ENCODE measurements at regions not wholly inside any gene's neighbourhood (a gene's known extent, or its start where the extent isn't known, plus 50 kb on each side); places are given as distances from the start of the nearest gene placed in this dataset.
"Not testable (repeated sequence)": the region's sequence is repeated elsewhere in the genome, so short reads cannot be mapped to it uniquely, and the experiment has no call there.

DNA sequence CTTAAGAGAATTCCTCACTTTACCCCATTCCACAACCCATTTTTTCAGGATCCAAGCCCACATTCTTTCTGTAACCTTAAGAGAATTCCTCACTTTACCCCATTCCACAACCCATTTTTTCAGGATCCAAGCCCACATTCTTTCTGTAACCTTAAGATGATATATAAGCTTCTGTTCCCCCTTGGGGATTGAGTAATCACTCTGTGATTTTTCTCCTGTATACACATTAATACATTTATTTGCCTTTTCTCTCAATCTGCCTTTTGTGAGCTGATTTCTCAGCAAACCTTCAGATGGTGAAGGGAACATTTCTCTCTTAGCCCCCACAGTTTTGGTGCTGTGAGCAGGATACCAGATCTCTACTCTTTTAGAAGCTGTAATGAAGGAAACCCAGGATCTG lies 494.1 kb downstream of the TMEM135 start:
- DNase-seq, result not testable (repeated sequence)

DNA sequence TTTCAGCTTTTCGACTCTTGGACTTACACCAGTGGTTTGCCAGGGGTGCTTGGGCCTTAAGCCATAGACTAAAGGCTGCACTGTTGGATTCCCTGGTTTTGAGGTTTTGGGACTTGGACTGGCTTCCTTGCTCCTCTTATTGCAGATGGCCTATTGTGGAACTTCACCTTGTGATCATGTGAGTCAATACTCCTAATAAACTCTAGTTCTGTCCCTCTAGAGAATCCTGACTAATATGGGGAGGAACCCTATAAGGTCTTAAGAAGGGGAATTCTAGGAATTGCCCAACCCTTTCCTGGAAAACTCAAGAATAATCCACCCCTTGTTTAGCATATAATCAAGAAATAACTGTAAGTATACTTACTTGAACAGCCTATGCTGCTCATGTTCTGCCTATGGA lies 491.8 kb downstream of the TMEM135 start:
- no peak for DNase-seq

DNA sequence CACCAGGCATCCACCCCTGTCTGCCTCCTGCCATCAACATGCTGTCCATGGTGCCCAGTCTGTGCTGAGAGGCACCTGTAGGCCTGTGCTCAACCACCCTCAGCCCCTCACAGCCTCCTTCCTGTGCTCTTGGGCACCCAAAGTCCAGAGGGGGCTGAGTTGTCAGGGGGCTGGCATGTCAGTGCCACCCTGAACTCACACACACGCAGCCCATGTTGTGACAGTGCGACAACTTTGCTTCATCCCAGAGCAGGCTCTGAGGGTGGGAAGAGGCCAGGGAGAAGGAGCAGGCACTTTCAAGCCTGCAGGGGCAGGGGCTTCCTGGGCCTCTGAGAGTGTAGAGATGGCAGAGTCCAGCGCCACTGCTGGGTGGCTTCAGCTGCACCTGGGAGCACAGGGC lies 491.0 kb downstream of the TMEM135 start:
- DNase-seq, result no peak

DNA sequence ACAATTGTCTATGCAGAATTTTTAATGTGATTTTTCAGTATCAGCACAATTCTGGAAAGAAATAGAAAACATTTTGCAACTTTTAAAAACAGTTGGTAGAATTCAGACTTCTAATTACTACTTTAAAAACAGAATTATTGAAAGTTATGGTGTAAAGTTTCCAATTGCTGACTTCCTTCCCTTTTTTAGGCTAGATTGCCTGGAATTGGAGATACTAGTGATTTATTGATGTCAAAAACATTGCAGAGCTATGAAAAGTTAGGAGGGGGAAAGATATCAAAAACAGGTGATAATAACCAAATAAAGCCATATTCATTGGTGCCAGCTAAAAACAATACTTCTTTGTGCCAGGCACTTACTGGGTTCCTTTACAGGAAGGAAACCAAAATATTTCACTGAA lies 485.5 kb downstream of the TMEM135 start:
- no peak for DNase-seq

DNA sequence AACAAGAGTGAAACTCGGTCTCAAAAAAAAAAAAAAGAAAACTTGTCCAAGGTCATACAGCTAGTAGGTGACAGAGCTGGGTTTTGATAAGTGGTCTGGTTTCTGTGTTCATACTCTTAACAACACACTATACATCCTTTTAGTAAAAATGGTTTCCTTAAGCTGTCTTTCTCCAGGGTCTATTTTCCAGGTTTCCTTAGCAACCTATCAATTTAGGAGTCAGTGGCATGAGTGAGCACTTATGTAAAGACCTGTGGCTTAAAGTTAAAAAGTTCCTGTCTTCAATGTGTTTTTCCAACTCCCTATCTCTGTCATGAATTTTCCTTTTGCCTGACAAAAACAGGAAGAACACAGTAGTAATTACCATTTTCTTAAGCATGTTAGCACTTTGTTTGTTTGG lies 480.5 kb downstream of the TMEM135 start:
- no peak for DNase-seq

DNA sequence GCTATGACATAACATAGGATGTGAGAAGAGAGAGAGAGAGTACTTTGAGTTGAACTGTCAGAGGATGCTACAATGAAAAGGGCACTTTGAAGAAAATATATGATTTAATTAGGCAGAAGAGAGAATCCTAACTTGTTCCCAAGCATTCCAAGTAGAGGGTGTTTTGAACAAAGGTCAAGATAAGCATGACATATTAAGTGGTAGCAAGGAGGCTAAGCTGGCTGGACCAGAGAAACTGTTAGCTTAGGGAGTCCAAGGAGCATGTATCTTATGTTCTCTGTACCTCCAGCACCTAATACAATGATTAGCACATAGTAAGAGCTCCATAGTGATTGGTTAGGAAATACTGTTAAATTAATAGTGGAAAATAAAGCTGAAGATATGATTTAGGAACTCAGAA lies 479.6 kb downstream of the TMEM135 start:
- no peak for DNase-seq

DNA sequence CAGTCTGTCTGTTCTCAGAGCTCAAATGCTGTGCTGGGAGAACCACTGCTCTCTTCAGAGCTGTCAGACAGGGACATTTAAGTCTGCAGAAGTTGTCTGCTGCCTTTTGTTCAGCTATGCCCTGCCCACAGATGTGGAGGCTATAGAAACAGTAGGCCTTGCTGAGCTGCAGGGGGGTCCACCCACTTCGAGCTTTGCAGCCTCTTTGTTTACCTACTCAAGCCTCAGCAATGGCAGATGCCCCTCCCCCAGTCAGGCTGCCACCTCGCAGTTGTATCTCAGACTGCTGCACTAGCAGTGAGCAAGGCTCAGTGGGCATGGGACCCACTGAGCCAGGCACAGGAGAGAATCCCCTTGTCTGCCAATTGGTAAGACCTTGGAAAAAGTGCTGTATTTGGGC lies 470.0 kb downstream of the TMEM135 start:
- DNase-seq, result not testable (repeated sequence)

DNA sequence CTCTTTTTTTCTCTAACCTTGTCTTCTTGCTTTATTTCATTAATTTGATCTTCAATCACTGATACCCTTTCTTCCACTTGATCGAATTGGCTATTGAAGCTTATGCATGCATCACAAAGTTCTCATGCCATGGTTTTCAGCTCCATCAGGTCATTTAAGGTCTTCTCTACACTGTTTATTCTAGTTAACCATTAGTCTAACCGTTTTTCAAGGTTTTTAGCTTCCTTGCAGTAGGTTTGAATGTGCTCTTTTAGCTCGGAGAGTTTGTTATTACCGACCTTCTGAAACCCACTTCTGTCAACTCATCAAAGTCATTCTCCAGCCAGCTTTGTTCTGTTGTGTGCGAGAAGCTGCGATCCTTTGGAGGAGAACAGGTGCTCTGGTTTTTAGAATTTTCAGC lies 469.2 kb downstream of the TMEM135 start:
- not testable (repeated sequence) for DNase-seq

DNA sequence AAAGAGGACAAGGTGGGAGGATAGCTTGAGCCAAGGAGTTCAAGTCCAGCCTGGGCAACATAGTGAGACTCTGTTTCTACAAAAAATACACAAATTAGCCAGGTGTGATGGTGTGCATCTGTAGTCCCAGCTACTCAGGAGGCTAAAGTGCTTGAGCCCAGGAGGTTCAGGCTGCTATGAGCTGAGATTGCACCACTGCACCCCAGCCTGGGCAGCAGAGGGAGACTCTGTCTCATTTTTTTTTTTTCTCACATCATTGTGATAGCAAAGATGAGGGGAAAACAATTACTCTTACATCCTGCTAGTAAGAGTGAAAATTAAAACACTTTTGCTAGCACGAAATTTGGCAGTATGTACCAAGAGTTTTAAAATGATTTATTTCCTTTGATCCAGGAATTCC lies 463.7 kb downstream of the TMEM135 start:
- no peak for DNase-seq

DNA sequence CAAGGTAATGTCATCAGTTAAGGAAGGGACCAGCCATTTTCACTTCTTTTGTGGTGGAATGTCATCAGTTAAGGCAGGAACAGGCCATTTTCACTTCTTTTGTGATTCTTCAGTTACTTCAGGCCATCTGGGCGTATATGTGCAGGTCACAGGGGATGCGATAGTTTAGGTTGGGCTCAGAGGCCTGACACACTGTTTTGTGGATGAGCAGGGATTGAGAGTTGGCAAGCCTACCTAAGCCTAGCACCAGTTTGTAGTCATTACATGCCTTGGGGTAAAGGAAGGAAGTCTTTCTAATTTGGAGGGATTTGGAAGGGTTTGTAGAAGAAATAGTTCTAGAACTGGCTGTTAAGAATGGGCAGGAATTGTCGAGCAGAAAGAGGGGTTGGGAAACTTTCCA lies 457.2 kb downstream of the TMEM135 start:
- DNase-seq, result not testable (repeated sequence)

DNA sequence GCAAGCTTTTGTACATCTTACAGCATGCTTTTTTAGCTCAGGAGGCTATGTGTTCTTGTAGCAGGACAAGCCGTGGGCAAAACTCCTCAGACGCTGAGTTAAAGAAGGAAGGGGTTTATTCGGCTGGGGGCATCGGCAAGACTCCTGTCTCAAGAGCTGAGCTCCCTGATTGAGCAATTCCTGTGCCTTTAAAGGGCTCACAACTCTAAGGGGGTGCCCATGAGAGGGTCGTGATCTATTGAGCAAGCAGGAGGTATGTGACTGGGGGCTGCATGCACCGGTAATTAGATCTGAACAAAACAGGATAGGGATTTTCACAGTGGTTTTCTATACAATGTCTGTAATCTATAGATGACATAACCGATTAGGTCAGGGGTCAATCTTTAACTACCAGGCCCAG lies 456.3 kb downstream of the TMEM135 start:
- DNase-seq, result not testable (repeated sequence)

DNA sequence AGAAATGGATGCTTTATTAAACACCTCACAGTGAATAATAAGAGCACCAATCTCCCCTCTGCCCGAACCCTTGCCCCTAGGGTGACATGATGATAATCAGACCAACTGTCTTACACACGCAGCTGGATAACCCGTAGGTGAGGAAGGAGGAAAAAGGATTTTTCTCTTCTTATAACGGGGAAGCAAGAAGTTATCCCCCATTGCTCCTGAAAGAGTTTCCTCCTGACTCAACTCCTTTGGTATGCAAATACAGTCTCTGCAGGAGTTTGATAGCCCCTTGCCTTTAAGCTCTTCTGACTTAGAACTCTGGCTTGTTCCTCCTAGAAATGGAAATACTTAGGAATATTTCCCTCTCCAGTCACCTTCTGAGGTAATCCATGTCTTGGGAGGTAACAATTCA lies 455.8 kb downstream of the TMEM135 start:
- DNase-seq, result no peak

DNA sequence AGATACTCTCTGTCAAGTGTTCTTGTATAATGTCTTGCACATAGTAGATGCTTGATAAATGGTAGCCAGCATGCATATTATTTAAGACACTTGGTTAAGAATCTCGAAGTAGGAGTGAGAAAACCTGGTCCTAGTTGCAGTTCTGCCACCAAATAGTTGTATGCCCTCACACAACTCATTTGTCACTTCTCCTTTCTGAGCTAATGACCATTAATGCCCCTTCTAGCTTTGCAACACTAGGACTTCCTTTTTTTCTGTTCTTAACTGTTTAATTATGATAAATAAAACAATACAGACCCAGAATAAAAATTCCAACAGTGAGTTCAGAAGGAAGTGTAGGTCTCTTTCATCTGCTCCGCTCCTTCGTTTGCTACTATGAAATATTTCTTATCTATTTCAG lies 453.6 kb downstream of the TMEM135 start:
- no peak for DNase-seq

DNA sequence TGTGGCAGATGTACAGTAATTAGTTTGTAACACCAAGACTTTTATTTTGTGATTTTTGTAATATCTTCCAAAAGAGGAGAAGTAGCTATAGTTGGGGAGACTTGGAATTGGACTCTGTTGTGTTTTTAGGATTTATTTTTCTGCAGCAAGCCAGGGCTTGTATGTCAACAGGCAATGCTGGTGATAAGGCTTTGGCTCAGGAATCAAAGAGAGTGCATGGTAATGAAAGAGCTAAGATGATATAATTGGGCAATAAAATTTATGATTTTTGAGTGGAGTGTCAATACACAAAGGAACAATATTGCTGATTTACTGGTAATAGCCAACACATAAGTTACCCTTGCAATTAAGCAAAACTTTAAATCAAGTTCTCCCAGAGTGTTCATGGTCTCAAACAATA lies 452.9 kb downstream of the TMEM135 start:
- DNase-seq, result no peak

DNA sequence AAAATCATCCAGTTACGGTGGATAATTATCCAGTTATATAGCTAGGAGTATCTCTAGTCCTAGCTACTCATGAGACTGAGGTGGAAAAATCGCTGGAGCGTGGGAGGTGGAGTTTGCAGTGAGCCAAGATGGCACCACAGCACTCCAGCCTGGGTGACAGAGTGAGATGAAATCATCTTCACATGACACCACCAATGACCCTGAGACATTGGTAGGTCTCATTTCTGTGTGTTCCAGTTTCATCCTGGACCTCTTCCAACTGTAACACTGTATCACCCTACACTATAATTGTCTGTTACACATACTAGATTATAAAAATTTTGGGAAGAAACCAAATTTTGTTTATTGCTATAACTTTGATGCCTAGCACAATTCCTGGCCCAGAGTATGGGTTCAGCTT lies 446.8 kb downstream of the TMEM135 start:
- no peak for DNase-seq

DNA sequence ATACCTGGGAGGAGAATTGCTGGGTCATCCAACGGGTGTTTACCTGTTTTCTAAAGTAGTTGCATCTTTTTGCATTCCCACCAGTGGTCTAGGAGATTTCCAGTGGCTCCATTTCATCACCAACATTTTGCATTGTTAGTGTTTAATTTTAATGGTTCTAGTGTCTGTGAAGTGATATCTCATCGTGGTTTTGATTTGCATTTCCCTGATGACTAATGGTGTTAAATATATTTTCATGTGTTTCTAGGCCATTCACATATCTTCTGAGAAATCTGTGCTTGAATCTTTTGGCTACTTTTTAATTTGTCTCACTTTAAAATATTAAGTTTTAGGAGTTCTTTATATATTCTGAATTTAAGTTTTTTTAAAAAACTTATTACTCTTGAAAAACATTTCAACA lies 439.6 kb downstream of the TMEM135 start:
- no peak for DNase-seq

DNA sequence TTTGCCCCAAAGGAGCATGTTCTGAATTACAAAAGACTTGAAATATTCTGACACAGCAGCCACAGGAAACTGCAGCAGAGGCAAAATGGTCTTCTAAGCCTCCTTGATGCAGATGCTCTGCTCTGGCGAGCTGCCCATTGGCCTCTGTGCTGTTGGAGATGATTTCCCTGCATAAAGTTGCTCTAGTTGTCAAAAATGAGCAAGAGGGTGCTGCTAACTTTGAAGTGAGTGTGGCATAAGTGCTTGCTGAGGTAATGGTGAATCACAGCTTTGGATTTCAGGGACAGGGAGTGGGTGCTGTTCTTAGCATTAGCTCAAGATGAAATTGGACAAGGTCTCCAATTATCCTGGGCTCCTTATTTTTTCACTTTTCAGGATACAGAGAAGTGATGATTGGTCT lies 435.4 kb downstream of the TMEM135 start:
- DNase-seq, result no peak

DNA sequence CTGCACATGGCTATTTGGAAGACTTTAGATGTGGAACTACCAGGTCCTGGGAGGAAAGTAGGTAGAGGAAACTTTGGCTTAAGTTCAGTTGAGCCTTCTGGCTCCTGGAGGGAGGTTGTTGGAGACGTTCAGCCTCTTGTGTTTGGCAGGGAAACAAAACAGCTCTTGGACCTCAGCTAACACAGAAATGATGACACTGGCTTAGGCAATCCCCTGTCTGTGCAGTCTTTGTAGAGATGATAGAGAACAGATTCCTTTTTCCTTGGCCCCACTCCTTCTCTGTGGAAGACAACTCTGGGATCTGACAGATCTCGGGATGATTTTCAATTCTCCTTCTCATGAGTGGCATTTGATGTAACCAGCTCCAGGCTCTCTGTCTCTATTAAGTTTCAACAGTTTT lies 428.5 kb downstream of the TMEM135 start:
- no peak for DNase-seq

DNA sequence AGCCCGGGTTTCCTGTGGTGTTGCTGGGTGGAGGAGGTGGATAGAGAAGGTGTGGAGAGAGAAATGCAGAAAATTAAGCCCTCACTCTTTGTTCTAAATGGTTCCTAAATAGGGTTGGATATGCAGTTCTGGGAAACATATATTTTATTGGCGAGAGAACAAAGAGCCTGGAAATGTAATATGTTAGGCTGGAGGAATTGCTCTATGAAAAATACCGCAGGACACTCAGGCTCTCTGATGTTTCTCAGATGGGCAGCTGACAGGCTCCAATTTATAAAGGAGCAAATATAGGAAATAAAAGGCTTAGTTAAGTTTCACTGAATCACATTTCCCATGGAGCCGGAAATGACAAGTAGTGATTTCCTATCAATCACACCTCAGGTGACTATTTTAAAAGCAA lies 428.0 kb downstream of the TMEM135 start:
- no peak for DNase-seq

DNA sequence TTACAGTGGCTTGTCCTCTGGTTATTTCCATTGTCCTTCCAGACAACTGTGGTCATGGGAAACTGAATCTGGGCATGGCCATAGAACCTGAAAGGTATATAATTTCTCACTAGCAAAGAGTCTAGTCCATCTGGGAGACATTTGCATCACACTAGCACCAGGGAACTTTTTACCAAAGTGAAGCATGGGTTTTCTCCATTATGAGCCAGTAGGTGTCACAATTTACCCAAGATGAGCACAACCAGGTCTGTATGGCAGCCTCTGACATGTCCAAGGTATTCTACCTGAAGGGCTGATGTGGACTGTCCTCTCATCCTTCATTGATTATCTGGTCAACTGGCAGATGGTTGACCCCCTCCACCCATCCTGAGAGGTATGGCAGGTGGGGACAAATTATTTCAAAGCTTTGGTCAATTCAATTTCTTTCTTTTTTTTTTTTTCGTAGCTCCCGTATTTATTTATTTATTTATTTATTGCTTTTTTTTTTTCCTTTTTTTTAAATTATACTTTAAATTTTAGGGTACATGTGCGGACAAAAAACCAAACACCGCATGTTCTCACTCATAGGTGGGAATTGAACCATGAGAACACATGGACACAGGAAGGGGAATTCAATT lies 425.9 kb downstream of the TMEM135 start:
- DNase-seq, result no peak

DNA sequence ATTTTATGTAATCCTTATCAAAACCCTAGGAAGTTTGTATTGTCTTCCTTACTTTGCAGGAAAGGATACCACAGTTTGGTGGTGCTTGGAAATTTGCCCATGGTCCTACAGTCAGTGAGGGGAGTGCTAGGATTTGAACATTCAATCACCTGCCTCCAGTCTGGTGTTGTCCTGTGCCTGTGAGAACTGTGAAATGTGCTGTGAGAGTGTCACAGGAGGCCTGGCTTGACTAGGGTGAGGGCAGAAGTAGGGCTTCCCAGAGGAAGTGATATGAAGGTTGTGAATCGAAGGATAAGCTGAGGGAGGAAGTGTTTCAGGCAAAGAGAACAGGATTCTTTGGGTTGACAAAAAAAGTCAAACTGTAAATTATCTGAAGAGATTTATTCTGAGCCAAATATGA lies 424.4 kb downstream of the TMEM135 start:
- DNase-seq, result no peak

DNA sequence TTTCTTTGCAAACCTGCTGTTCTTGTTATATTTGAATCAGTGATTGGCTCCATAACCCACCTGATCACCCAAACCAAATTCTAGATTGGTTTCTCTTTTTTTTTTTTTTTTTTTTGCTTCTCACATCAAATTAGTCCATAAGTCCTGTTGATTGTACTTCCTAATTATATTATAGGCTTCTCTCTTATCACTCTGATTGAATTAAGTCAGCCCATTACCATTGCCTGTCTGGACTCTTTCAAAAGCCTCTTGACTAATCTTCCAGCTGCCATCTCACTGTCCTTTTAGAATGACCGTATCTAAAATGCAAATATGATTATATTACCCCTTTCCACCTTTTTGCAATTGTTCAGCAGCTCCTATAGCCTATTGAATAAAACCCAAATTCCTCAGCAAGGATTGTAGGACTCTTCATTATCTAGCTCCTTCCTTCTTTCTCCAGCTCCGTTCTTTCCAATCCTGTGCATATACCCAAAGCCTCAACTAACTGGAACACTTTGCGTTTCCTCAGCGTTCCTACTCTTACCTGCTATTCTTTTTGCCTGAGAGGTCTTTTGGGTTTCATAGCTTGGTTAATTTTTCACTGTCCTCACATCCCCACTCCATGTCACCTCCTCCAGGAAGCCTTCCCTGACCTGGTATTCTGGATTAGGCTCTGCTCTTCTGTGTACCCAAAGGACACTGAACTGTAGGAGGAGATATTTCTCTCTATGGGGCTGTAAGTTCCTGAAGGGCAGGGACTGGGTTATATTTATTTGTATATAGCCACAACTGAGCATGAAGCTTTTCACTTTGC lies 423.3 kb downstream of the TMEM135 start:
- DNase-seq, result no peak

DNA sequence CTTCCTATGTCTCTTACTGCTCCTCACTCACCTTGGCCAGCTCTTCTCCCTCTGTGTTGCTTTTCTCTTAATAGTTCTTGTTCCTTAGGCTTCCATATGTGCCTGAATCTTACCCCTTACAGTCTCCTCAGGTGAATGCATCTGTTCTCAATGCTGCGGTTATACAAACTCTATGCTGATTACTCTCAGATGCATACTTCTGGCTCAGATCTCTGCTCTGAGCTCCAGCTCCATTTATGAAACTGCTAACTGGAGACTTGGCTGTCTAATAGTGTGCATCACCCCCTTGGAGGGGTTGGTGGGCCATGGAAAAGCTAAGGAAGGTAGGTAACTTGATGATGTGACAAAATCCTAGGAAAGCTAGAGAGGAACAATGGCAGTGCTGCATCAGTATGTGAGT lies 422.5 kb downstream of the TMEM135 start:
- no peak for DNase-seq

DNA sequence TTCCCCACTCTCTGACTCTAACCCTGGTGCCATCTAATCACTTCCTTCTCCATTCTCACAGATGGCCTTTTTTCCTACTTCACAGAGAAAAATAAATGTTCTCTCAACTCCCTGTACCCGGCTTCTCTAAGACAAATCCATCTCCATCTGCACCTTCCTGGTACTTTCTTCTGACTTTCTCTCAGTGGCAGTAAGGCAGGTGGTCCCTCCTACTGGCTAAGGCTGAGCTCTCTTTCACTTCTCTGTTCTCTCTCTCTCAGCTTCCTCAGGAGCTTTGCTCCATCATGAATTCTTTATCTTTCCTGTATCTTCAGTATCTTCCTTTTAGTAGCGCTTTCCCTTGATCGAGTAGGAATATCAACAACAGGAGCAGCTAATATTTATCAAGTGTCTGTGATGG lies 421.6 kb downstream of the TMEM135 start:
- DNase-seq, result no peak

DNA sequence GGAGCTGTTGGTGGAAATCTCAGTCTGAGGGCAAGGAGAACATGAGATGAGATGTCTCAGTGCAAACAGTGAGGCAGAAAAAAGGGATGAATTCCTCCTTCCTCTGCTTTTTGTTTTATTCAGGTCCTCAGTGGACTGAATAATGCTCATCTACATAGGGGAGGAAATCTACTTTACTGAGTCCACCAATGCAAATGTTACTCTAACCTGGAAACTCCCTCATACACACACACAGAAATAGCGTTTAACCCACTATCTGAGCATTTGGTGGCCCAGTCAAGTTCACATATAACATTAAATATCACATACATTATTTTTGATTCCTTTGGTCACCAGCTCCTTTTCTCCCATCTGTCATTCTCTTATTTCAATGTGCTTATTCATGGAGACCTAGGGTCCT lies 418.8 kb downstream of the TMEM135 start:
- DNase-seq, result no peak

Measured in CD4-positive, alpha-beta T cell treated with Interleukin-10 for 1 hour (primary cell).